Forelimb muscle (tissue), 1 donor: ENCODE measurements at regions not wholly inside any gene's neighbourhood (a gene's known extent, or its start where the extent isn't known, plus 50 kb on each side); places are given as distances from the start of the nearest gene placed in this dataset.

Experiments used
- DNase-seq: peaks from one replicate; pipeline ENCODE4 v3.0.0-alpha.2; 2013; ENCODE audit warnings: low read depth

- no peak for DNase-seq
These were observed 188.2 kb downstream of the SPCS3 start for GRCh38 chr4:176507845-176508533.

GRCh38 chr4:176508780-176509331 is 189.1 kb downstream of the SPCS3 start:
- no peak for DNase-seq

GRCh38 chr4:176525576-176525975 is 205.8 kb downstream of the SPCS3 start:
- DNase-seq = no peak

- DNase-seq = no peak
These were observed 206.9 kb downstream of the SPCS3 start for GRCh38 chr4:176526704-176527103.

- DNase-seq = no peak
These were observed 209.8 kb downstream of the SPCS3 start for GRCh38 chr4:176529574-176529973.

GRCh38 chr4:176533159-176533558 is 213.4 kb downstream of the SPCS3 start:
- DNase-seq = no peak

- DNase-seq = no peak
These were observed 214.8 kb downstream of the SPCS3 start for GRCh38 chr4:176534566-176534965.

GRCh38 chr4:176538217-176538925 is 218.6 kb downstream of the SPCS3 start:
- no peak for DNase-seq

- no peak for DNase-seq
These were observed 219.5 kb downstream of the SPCS3 start for GRCh38 chr4:176539091-176539784.

GRCh38 chr4:176539785-176540175 is 220.0 kb downstream of the SPCS3 start:
- DNase-seq = no peak

- DNase-seq = no peak
These were observed 221.0 kb downstream of the SPCS3 start for GRCh38 chr4:176540814-176541213.

GRCh38 chr4:176545872-176546271 is 226.1 kb downstream of the SPCS3 start:
- DNase-seq = no peak

- no peak for DNase-seq
These were observed 227.2 kb downstream of the SPCS3 start for GRCh38 chr4:176546975-176547374.

GRCh38 chr4:176548571-176548970 is 228.8 kb downstream of the SPCS3 start:
- DNase-seq = no peak

GRCh38 chr4:176549161-176549865 is 229.5 kb downstream of the SPCS3 start:
- peak; percentile 11 for DNase-seq

- DNase-seq = no peak
These were observed 234.1 kb downstream of the VEGFC start for GRCh38 chr4:176558661-176559060.

- no peak for DNase-seq
These were observed 231.4 kb downstream of the VEGFC start for GRCh38 chr4:176561368-176561767.

- peak; percentile 49 for DNase-seq
These were observed 229.1 kb downstream of the VEGFC start for GRCh38 chr4:176563591-176563990.

GRCh38 chr4:176565049-176565448 is 227.7 kb downstream of the VEGFC start:
- DNase-seq = no peak

- no peak for DNase-seq
These were observed 226.0 kb downstream of the VEGFC start for GRCh38 chr4:176566769-176567168.

GRCh38 chr4:176568238-176568637 is 224.5 kb downstream of the VEGFC start:
- no peak for DNase-seq

- no peak for DNase-seq
These were observed 223.4 kb downstream of the VEGFC start for GRCh38 chr4:176569301-176569700.
